ENCODE measurements at regions not wholly inside any gene's neighbourhood (a gene's known extent, or its start where the extent isn't known, plus 50 kb on each side); places are given as distances from the start of the nearest gene placed in this dataset.

DNA sequence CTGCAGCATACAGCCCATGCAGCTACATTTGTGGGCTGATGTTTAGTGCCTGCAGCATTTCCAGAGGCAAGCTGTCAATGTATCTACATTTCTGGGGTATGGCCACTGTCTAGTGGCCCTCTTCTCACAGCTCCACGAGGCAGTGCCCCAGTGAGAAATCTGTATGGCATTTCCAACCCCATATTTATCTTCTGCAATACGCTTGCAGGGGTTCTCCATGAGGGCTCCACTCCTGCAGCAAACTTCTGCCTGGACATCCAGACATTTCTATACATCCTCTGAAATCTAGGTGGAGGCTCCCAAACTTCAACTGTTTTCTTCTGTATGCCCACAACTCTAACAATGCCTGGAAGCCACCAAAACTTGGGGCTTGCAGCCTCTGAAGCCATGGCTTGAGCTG lies 502.3 kb downstream of the C6orf118 start:
- Mint-ChIP-seq H3K27ac (no peak overlapping the region), H3K27me3 (ENCODE audit: low read depth) (no peaks in the 10 kb centered on the region), H3K4me1 (no peaks in the 10 kb centered on the region), H3K36me3 (ENCODE audit: insufficient read depth in 1 of 3, low read depth in 3 of 3) (peaks cover 16 to 43% (median 32%) of the 10 kb centered on the region in 3 experiments), H3K9me3 (peaks cover 36 to 52% of the 10 kb centered on the region in 2 experiments), H3K4me3 (no peak overlapping the region)
- H3K56ac ChIP-seq (ENCODE audit: insufficient read length, low read depth, low read length), result no peak overlapping the region
- no peak overlapping the region for H4K91ac ChIP-seq (ENCODE audit: insufficient read length, low read depth, low read length)
- H2AFZ ChIP-seq (ENCODE audit: low read length), result no peak overlapping the region
- no peak overlapping the region for H2BK120ac ChIP-seq (ENCODE audit: low read depth, low read length, poor library complexity, severe bottlenecking)
- H3T11ph ChIP-seq (ENCODE audit: low read length), result no peak overlapping the region
- H3K18ac ChIP-seq (ENCODE audit: insufficient read length, low read depth, low read length), result no peak overlapping the region
- H4K8ac ChIP-seq (replicated peaks; ENCODE audit: insufficient read length, low read depth, low read length), result no peak overlapping the region
- H3K79me2 ChIP-seq (ENCODE audit: insufficient read depth, low read length), result no peaks in the 10 kb centered on the region
- no peak overlapping the region for H2BK5ac ChIP-seq (ENCODE audit: insufficient read length, low read length)
- H2BK12ac ChIP-seq (ENCODE audit: insufficient read length, low read depth, low read length), result no peak overlapping the region
- H3K4me1 ChIP-seq (ENCODE audit: insufficient read depth, low read length), result no peaks in the 10 kb centered on the region
- H4K5ac ChIP-seq (ENCODE audit: insufficient read length, low read depth, low read length), result no peak overlapping the region
- no peaks in the 10 kb centered on the region for H3K79me1 ChIP-seq (ENCODE audit: insufficient read depth, low read depth, low read length, poor library complexity, severe bottlenecking)
- no peak overlapping the region for H3K4ac ChIP-seq (ENCODE audit: low read depth, low read length)
- no peak overlapping the region for H3K14ac ChIP-seq (ENCODE audit: insufficient read depth, low read length)
- no peak overlapping the region for H3K4me2 ChIP-seq (ENCODE audit: insufficient read depth, insufficient read length, low read length)
- no peak overlapping the region for H3K23ac ChIP-seq (ENCODE audit: insufficient read length, low read depth, low read length)
- no peaks in the 10 kb centered on the region for H3K23me2 ChIP-seq (ENCODE audit: insufficient read length, low read depth, low read length, poor library complexity, severe bottlenecking)
- no peaks in the 10 kb centered on the region for H4K20me1 ChIP-seq (ENCODE audit: control insufficient read depth, insufficient read depth, insufficient read length)
- no CpG with 5 or more reads among the region's 2 CpGs for WGBS (ENCODE audit: extremely low coverage, insufficient read length, low lambda C conversion rate)
- DNase-seq, result no peak
- no peak overlapping the region for H2BK15ac ChIP-seq (ENCODE audit: low read depth, low read length)
- no peaks in the 10 kb centered on the region for H3K27me3 ChIP-seq (ENCODE audit: insufficient read depth, low read length)
- H3K27ac ChIP-seq (ENCODE audit: insufficient read length, low read depth, low read length), result no peak overlapping the region
- TF ChIP-seq, protein P1, sequence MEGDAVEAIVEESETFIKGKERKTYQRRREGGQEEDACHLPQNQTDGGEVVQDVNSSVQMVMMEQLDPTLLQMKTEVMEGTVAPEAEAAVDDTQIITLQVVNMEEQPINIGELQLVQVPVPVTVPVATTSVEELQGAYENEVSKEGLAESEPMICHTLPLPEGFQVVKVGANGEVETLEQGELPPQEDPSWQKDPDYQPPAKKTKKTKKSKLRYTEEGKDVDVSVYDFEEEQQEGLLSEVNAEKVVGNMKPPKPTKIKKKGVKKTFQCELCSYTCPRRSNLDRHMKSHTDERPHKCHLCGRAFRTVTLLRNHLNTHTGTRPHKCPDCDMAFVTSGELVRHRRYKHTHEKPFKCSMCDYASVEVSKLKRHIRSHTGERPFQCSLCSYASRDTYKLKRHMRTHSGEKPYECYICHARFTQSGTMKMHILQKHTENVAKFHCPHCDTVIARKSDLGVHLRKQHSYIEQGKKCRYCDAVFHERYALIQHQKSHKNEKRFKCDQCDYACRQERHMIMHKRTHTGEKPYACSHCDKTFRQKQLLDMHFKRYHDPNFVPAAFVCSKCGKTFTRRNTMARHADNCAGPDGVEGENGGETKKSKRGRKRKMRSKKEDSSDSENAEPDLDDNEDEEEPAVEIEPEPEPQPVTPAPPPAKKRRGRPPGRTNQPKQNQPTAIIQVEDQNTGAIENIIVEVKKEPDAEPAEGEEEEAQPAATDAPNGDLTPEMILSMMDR (conservative IDR thresholded peaks at IDR 0.05), result no peak
- peaks cover 11% of the 10 kb centered on the region for H3K9me3 ChIP-seq (ENCODE audit: control insufficient read depth, low read depth, low read length)
- no peak overlapping the region for H3K9ac ChIP-seq (ENCODE audit: extremely low read depth, insufficient read length, low read length)
- no peak overlapping the region for H2BK20ac ChIP-seq (ENCODE audit: low read depth, low read length, poor library complexity, severe bottlenecking)
- no peak overlapping the region for H2AK5ac ChIP-seq (ENCODE audit: insufficient read length, low read length)

All from H9 (cell line).